Thyroid gland (tissue), 4 donors: ENCODE measurements at regions not wholly inside any gene's neighbourhood (a gene's known extent, or its start where the extent isn't known, plus 50 kb on each side); places are given as distances from the start of the nearest gene placed in this dataset.

ENCODE experiments used
- POLR2A ChIP-seq, 2 donors: fragments of 450-650 bp; IDR thresholded peaks; one replicate each; pipeline ENCODE4 v1.6.1; 2017; ENCODE audit warnings: antibody characterized with exemption in 2 of 2, mild to moderate bottlenecking in 2 of 2, moderate library complexity in 1 of 2
- TF ChIP-seq, protein P1 (sequence below), 6 experiments: fragments of 200-600 bp in 3 of 6; fragments of 450-650 bp in 3 of 6; sonication (generic) in 3 of 6; IDR thresholded peaks; one replicate each; pipeline ENCODE4 v1.5.1; 2016 to 2019; ENCODE audit warnings: antibody characterized with exemption in 6 of 6, mild to moderate bottlenecking in 2 of 6, inconsistent platforms in 1 of 6, moderate library complexity in 1 of 6

DNA sequence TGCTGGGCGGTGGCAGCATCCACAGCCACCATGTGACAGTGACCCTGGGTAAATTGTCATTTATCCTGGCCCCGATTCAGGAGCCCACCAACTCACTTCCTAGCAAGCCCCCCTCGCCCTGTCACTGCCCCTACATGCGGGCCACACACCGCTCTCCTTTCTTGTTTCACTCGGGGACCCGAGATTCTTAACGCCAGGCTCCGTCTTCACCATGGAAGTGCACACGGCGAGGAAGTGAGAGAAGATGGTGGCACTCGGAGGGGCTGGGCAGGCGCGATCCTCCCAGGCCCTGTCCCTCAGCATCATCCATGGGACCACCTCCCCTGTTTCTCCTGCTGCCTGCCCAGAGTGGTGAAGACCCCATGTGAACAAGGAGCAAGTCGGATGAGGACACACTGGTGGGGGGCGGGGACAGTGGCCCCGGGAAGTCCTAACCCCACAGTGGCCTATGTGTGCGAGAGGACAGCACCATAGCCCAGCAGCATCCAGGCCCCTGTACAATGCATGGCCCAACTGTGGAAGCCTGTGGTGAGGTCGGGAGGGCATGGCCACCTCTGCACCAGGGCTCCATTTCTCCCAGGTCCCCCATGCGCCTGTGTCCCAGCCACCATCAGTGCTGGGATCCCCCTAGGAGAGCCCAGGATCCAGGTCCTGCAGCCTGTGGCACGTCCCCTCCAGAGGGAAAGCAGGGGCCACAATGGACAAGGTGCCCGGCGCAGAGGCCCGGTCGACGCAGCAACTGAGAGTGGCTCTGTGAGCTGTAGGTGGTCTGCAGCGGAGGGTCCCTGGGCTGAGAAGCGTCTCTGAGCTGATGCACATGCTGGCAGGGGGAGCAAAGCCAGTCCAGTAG lies 262.8 kb downstream of the BRD1 start:
- TF ChIP-seq, protein P1, sequence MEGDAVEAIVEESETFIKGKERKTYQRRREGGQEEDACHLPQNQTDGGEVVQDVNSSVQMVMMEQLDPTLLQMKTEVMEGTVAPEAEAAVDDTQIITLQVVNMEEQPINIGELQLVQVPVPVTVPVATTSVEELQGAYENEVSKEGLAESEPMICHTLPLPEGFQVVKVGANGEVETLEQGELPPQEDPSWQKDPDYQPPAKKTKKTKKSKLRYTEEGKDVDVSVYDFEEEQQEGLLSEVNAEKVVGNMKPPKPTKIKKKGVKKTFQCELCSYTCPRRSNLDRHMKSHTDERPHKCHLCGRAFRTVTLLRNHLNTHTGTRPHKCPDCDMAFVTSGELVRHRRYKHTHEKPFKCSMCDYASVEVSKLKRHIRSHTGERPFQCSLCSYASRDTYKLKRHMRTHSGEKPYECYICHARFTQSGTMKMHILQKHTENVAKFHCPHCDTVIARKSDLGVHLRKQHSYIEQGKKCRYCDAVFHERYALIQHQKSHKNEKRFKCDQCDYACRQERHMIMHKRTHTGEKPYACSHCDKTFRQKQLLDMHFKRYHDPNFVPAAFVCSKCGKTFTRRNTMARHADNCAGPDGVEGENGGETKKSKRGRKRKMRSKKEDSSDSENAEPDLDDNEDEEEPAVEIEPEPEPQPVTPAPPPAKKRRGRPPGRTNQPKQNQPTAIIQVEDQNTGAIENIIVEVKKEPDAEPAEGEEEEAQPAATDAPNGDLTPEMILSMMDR (IDR thresholded peaks at IDR 0.05) = no peak
- no peak for TF ChIP-seq POLR2A (IDR thresholded peaks at IDR 0.05)
